ENCODE measurements at regions not wholly inside any gene's neighbourhood (a gene's known extent, or its start where the extent isn't known, plus 50 kb on each side); places are given as distances from the start of the nearest gene placed in this dataset.

DNA sequence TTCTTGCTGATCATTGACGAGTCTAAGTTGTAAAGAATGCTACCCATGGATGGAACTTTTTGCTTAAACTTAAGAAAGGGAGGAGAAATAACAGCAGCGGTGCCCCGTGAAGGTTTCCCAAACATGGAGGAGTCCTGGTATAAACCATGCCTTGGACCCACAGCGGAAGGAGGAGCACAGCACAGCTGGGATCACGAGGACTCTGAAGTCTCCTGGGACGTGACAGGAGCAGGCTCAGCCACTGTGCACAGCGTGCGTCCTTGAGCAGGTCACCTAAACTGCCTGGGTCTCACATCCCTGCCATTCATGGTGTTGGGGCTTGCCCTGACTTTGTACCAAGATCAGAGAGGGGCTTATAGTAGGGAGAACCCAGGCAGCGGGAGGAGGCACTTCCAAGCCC is 56.1 kb upstream of the UNC93A start:
- Histone ChIP-seq H3K4me3 (replicated peaks in 1 of 3; ENCODE audit: low read depth in 2 of 3, low read length in 3 of 3) (no peak overlapping the region), H3K9ac (ENCODE audit: insufficient read depth, low read length, poor library complexity, severe bottlenecking) (no peak overlapping the region), H3K27me3 (ENCODE audit: control insufficient read depth in 2 of 2, insufficient read depth in 2 of 2, low read length in 2 of 2) (peaks cover 4 to 10% of the 10 kb centered on the region in 2 donors), H3K79me2 (ENCODE audit: insufficient read depth, low read length) (no peaks in the 10 kb centered on the region), H3K4me2 (replicated peaks; ENCODE audit: extremely low read depth, low read length, poor library complexity, severe bottlenecking) (no peak overlapping the region), H4K20me1 (ENCODE audit: insufficient read depth, low read length) (no peaks in the 10 kb centered on the region), H3K9me3 (replicated peaks in 1 of 2; ENCODE audit: control insufficient read depth in 1 of 2, insufficient read depth in 1 of 2, low read length in 2 of 2) (no peaks in the 10 kb centered on the region), H2AFZ (ENCODE audit: insufficient read depth, low read depth, low read length, poor library complexity, severe bottlenecking) (no peak overlapping the region), H3K36me3 (replicated peaks in 1 of 2; ENCODE audit: control insufficient read depth in 1 of 2, insufficient read depth in 2 of 2, low read length in 2 of 2) (no peaks in the 10 kb centered on the region), H3K4me1 (ENCODE audit: control insufficient read depth in 1 of 2, insufficient read depth in 2 of 2, low read length in 2 of 2) (no peaks in the 10 kb centered on the region), H3K27ac (ENCODE audit: low read depth in 1 of 2, low read length in 2 of 2) (no peak overlapping the region)
- Mint-ChIP-seq H3K9me3 (peaks cover 0 to 3% (median 0%) of the 10 kb centered on the region in 7 donors), H3K4me3 (no peak overlapping the region), H3K27me3 (ENCODE audit: low read depth in 3 of 3) (peaks cover 11 to 24% (median 20%) of the 10 kb centered on the region in 3 donors), H3K4me1 (no peaks in the 10 kb centered on the region), H3K27ac (no peak overlapping the region), H3K36me3 (no peaks in the 10 kb centered on the region)
- TF ChIP-seq, protein P1, sequence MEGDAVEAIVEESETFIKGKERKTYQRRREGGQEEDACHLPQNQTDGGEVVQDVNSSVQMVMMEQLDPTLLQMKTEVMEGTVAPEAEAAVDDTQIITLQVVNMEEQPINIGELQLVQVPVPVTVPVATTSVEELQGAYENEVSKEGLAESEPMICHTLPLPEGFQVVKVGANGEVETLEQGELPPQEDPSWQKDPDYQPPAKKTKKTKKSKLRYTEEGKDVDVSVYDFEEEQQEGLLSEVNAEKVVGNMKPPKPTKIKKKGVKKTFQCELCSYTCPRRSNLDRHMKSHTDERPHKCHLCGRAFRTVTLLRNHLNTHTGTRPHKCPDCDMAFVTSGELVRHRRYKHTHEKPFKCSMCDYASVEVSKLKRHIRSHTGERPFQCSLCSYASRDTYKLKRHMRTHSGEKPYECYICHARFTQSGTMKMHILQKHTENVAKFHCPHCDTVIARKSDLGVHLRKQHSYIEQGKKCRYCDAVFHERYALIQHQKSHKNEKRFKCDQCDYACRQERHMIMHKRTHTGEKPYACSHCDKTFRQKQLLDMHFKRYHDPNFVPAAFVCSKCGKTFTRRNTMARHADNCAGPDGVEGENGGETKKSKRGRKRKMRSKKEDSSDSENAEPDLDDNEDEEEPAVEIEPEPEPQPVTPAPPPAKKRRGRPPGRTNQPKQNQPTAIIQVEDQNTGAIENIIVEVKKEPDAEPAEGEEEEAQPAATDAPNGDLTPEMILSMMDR (IDR thresholded peaks at IDR 0.05) = no peak
- no peak for DNase-seq
- intact Hi-C loops (cut with micrococcal nuclease) = no loop called here
- 83% methylated on average over 9 of the region's 9 CpGs for WGBS (ENCODE audit: insufficient coverage)

DNA sequence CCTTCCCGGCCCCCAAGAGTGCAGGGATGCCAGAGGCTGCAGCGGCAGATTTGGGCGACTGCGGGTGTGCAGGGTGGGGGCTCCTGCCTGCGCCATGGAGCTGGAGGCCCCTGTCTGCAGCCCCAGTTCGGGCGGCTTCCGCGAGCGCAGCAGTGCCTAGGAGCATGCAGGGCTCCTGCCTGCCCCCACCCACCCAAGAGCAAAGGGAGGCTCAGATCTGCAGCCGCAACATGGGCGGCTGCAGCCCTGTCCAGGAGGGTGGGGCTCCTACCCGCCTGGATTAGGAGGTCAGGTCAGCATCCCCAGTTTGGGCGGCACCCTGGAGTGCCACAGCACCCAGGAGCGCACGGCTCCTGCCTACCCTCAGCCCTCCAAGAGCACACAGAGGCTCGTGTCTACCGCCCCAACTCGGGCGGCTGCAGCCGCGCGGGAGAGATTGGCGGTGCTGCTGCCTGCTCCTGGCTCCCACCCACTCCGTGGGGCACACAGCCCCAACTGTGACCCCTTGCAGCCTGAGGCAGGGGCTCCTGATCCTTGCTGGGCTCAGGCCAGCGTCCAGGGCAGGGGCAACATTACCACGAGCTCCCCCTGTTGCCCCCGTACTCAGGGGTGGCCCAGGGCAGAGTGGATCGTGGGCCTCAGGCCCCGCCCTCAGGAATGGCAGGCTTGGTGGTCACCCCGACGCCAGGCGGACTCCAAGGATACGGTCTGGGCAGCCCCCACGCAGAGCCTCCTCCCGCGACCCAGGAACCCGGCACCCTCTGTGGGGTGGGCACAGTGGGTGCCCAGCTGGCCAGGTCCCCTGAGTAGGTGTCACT is 55.5 kb upstream of the UNC93A start:
- peaks cover 11 to 24% (median 15%) of the 10 kb centered on the region in 3 donors for H3K27me3 Mint-ChIP-seq (ENCODE audit: low read depth in 3 of 3)
- TF ChIP-seq, protein P1 (IDR thresholded peaks at IDR 0.05) = no peak
- no peaks in the 10 kb centered on the region for H4K20me1 ChIP-seq (ENCODE audit: insufficient read depth, low read length)
- no peak for DNase-seq
- no peak overlapping the region for H3K4me3 Mint-ChIP-seq
- H3K9ac ChIP-seq (ENCODE audit: insufficient read depth, low read length, poor library complexity, severe bottlenecking) = no peak overlapping the region
- no peak overlapping the region for H3K27ac Mint-ChIP-seq
- no peak overlapping the region for H3K4me2 ChIP-seq (replicated peaks; ENCODE audit: extremely low read depth, low read length, poor library complexity, severe bottlenecking)
- no peaks in the 10 kb centered on the region for H3K36me3 ChIP-seq (replicated peaks in 1 of 2; ENCODE audit: control insufficient read depth in 1 of 2, insufficient read depth in 2 of 2, low read length in 2 of 2)
- H3K4me1 Mint-ChIP-seq = no peaks in the 10 kb centered on the region
- H2AFZ ChIP-seq (ENCODE audit: insufficient read depth, low read depth, low read length, poor library complexity, severe bottlenecking) = no peak overlapping the region
- H3K27me3 ChIP-seq (ENCODE audit: control insufficient read depth in 2 of 2, insufficient read depth in 2 of 2, low read length in 2 of 2) = peaks cover 0 to 7% of the 10 kb centered on the region in 2 donors
- intact Hi-C loops (cut with micrococcal nuclease) = no loop called here
- H3K79me2 ChIP-seq (ENCODE audit: insufficient read depth, low read length) = no peaks in the 10 kb centered on the region
- peaks cover 0 to 3% (median 0%) of the 10 kb centered on the region in 7 donors for H3K9me3 Mint-ChIP-seq
- no peaks in the 10 kb centered on the region for H3K36me3 Mint-ChIP-seq
- no peaks in the 10 kb centered on the region for H3K9me3 ChIP-seq (replicated peaks in 1 of 2; ENCODE audit: control insufficient read depth in 1 of 2, insufficient read depth in 1 of 2, low read length in 2 of 2)
- no peak overlapping the region for H3K4me3 ChIP-seq (replicated peaks in 1 of 3; ENCODE audit: low read depth in 2 of 3, low read length in 3 of 3)
- H3K27ac ChIP-seq (ENCODE audit: low read depth in 1 of 2, low read length in 2 of 2) = no peak overlapping the region
- 92% methylated on average over 35 of the region's 38 CpGs for WGBS (ENCODE audit: insufficient coverage)
- no peaks in the 10 kb centered on the region for H3K4me1 ChIP-seq (ENCODE audit: control insufficient read depth in 1 of 2, insufficient read depth in 2 of 2, low read length in 2 of 2)
